ENCODE measurements at regions not wholly inside any gene's neighbourhood (a gene's known extent, or its start where the extent isn't known, plus 50 kb on each side); places are given as distances from the start of the nearest gene placed in this dataset.
"Not testable (repeated sequence)": the region's sequence is repeated elsewhere in the genome, so short reads cannot be mapped to it uniquely, and the experiment has no call there.

- H3K4me3 ChIP-seq (replicated peaks in 1 of 2; ENCODE audit: low read depth in 2 of 2, low read length in 2 of 2): no peak overlapping the region
- no peak for DNase-seq (ENCODE audit: low read depth in 2 of 2)
- TF ChIP-seq CTCF (IDR thresholded peaks at IDR 0.05; ENCODE audit: low read depth, low read length): no peak
Observed at GRCh38 chr12:39671898-39672875, 52.6 kb upstream of the ABCD2 start.

GRCh38 chr12:39669539-39669938, 49.9 kb upstream of the ABCD2 start:
- not testable (repeated sequence) for H3K4me3 ChIP-seq (replicated peaks in 1 of 2; ENCODE audit: low read depth in 2 of 2, low read length in 2 of 2); DNase-seq (ENCODE audit: low read depth in 2 of 2)

All from cardiac fibroblast (primary cell).